Lower lobe of right lung (tissue), 2 donors: ENCODE measurements at regions not wholly inside any gene's neighbourhood (a gene's known extent, or its start where the extent isn't known, plus 50 kb on each side); places are given as distances from the start of the nearest gene placed in this dataset.
"Not testable (repeated sequence)": the region's sequence is repeated elsewhere in the genome, so short reads cannot be mapped to it uniquely, and the experiment has no call there.

ENCODE experiments used
- ATAC-seq, 2 donors: fragments of 200-7000 bp; cut with Tn5 transposase; one replicate each; pipeline ENCODE4 v1.9.1; 2020 to 2022; ENCODE audit warnings: mild to moderate bottlenecking in 2 of 2, moderate library complexity in 2 of 2
- DNase-seq: peaks from one replicate; pipeline ENCODE4 v3.0.0-alpha.2; 2020
- H3K27ac ChIP-seq: fragments of 200-600 bp; one replicate; pipeline ENCODE4 v1.8.0; 2022
- H3K27me3 ChIP-seq: fragments of 200-600 bp; one replicate; pipeline ENCODE4 v1.8.0; 2022; ENCODE audit warnings: low read depth
- H3K36me3 ChIP-seq: fragments of 200-600 bp; one replicate; pipeline ENCODE4 v1.8.0; 2022; ENCODE audit warnings: mild to moderate bottlenecking
- H3K4me1 ChIP-seq: fragments of 200-600 bp; one replicate; pipeline ENCODE4 v1.8.0; 2022
- H3K4me3 ChIP-seq: fragments of 200-600 bp; one replicate; pipeline ENCODE4 v1.8.0; 2022; ENCODE audit warnings: mild to moderate bottlenecking
- H3K9me3 ChIP-seq: fragments of 200-600 bp; one replicate; pipeline ENCODE4 v1.8.0; 2022
- intact Hi-C: fragments of 100-400 bp; cut with DNase I; formaldehyde crosslinking; loops from one replicate; pipeline ENCODE4 v1.11.0; 2022
- TF ChIP-seq, protein P1 (sequence below): fragments of 200-600 bp; IDR thresholded peaks from one replicate; pipeline ENCODE4 v1.8.0; 2022; ENCODE audit warnings: antibody characterized with exemption, mild to moderate bottlenecking
- donor health status: DM: no; HTN: yes; CAD: no; lungs with severe emphysema.

DNA sequence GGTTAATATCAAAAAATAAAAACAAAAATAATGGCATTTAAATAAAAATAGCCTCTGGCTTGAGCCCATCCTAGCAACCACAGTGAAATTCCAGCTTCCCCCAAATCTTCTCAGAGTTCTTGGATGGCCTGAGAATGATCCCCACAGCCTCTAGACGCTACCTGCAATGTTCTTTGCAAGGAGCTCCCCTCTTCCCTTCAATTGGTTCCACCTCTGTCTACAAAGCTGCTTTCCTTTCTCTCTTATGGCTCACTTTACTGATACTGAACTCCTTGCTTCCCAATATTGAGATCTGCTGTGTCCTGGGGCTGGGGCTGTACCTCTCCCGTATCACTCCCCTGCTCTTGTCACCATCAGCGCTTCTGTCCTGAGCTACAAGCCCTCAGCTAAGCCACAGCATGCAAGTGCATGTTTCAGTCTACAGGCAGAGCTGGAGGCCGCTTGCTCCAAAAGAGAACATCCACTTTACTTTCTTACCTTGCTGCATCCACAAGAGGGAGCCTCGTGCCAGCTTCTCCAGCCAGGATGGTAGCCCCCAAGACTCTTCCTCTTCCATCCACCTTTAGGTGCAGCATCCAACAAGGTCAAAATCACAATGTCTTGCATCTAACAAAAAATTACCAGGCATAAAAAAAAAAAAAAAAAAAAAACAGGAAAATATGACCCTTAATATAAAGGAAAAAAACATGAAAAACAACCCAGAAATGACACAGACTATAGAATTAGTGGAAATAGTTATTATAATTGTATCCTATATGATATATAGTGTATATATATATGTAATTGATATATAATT, 57.4 kb upstream of the PRSS3 start:
- TF ChIP-seq, protein P1, sequence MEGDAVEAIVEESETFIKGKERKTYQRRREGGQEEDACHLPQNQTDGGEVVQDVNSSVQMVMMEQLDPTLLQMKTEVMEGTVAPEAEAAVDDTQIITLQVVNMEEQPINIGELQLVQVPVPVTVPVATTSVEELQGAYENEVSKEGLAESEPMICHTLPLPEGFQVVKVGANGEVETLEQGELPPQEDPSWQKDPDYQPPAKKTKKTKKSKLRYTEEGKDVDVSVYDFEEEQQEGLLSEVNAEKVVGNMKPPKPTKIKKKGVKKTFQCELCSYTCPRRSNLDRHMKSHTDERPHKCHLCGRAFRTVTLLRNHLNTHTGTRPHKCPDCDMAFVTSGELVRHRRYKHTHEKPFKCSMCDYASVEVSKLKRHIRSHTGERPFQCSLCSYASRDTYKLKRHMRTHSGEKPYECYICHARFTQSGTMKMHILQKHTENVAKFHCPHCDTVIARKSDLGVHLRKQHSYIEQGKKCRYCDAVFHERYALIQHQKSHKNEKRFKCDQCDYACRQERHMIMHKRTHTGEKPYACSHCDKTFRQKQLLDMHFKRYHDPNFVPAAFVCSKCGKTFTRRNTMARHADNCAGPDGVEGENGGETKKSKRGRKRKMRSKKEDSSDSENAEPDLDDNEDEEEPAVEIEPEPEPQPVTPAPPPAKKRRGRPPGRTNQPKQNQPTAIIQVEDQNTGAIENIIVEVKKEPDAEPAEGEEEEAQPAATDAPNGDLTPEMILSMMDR: peak; percentile 45
- no peaks in the 10 kb centered on the region for H3K36me3 ChIP-seq
- H3K9me3 ChIP-seq: no peaks in the 10 kb centered on the region
- peak; percentile 54 to 55 for ATAC-seq
- H3K4me3 ChIP-seq: no peak overlapping the region
- DNase-seq: no peak
- peaks cover 12% of the 10 kb centered on the region for H3K27me3 ChIP-seq
- intact Hi-C loops: no loop called here
- no peak overlapping the region for H3K27ac ChIP-seq
- no peaks in the 10 kb centered on the region for H3K4me1 ChIP-seq

DNA sequence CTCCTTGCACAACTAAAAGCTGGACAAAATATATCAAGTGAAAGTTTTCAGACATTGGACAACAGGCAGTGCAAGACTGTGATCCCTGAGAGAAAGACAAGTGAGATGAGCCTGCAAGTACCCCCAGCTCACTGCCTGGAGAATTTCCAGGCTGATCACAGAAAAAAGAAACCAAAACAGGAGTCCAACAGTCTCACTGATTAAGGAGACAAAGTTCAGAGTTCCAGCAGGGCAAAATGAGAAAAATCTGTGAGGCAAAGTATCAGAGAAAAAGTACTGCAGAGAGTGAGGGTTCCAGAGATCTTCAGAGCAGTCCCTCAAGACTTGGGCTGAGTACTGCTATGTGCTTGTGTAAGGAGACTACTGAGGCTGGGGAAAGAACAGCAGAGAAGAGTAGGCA, 56.0 kb upstream of the PRSS3 start:
- H3K36me3 ChIP-seq: no peaks in the 10 kb centered on the region
- intact Hi-C loops: no loop called here
- no peaks in the 10 kb centered on the region for H3K4me1 ChIP-seq
- no peak overlapping the region for H3K27ac ChIP-seq
- H3K4me3 ChIP-seq: no peak overlapping the region
- TF ChIP-seq, protein P1: no peak
- DNase-seq (no peak), ATAC-seq (no peak)
- H3K9me3 ChIP-seq: no peaks in the 10 kb centered on the region
- peaks cover 12% of the 10 kb centered on the region for H3K27me3 ChIP-seq

DNA sequence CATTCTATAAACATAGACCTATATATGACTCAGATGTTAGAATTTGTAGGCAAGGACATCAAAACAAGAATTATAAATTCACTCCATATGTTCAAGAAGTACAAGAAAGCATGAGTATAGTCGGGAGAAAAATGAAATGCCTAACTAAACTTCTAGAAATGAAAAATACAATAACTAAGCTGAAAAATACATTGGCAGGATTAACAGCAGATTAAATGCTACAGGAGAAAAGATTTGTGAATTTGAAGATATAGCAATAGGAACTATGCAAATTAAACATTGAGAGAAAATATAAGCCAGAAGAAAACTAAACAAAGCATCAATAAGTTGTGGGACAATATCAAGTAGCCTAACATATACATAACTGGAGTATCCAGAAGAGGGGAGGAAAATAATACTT, 55.3 kb upstream of the PRSS3 start:
- Histone ChIP-seq H3K36me3 (no peaks in the 10 kb centered on the region), H3K27ac (no peak overlapping the region), H3K9me3 (no peaks in the 10 kb centered on the region), H3K27me3 (peaks cover 7% of the 10 kb centered on the region), H3K4me3 (no peak overlapping the region), H3K4me1 (no peaks in the 10 kb centered on the region)
- intact Hi-C loops: no loop called here
- DNase-seq (no peak), ATAC-seq (no peak)
- TF ChIP-seq, protein P1: no peak

DNA sequence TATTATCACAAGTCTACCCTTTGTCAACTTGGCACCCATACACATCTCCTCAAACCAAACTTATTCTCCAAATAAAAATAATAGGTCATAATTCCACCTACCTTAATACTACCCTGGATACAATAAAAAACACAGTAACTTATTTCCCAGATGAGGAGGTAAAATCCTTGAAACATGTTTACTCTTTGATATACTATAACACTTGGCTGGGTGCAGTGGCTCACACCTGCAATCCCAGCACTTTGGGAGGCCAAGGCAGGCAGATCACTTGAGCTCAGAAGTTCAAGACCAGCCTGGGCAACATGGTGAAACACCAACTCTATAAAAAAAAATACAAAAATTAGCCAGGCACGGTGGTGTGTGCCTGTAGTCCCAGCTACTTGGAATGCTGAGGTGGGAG, 54.4 kb upstream of the PRSS3 start:
- H3K36me3 ChIP-seq, DNase-seq, H3K9me3 ChIP-seq, H3K27ac ChIP-seq, ATAC-seq, H3K4me1 ChIP-seq, H3K4me3 ChIP-seq, H3K27me3 ChIP-seq, intact Hi-C loops: not testable (repeated sequence)

DNA sequence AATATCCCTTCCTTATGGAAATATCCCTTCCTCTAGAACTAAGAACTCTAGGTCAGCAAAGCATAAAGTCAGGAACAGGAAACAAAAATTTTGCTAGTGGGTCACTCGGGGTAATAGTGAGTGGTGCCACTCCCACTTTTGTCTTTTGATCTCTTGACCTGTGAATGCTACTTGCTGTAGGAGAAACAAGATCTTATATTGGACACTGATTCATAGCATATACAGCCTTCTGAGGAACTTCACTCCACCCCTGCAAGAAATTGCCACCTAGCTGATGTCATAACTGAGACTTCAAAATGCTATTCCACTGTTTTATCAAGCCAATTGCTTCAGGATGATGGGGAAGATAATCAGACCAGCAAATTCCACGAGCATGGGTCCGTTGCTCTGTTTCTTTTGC, 53.3 kb upstream of the PRSS3 start:
- no peak overlapping the region for H3K4me3 ChIP-seq
- intact Hi-C loops: no loop called here
- H3K4me1 ChIP-seq: no peaks in the 10 kb centered on the region
- H3K36me3 ChIP-seq: no peaks in the 10 kb centered on the region
- DNase-seq (no peak), ATAC-seq (no peak)
- TF ChIP-seq, protein P1: no peak
- no peak overlapping the region for H3K27ac ChIP-seq
- no peaks in the 10 kb centered on the region for H3K9me3 ChIP-seq
- H3K27me3 ChIP-seq: no peaks in the 10 kb centered on the region

DNA sequence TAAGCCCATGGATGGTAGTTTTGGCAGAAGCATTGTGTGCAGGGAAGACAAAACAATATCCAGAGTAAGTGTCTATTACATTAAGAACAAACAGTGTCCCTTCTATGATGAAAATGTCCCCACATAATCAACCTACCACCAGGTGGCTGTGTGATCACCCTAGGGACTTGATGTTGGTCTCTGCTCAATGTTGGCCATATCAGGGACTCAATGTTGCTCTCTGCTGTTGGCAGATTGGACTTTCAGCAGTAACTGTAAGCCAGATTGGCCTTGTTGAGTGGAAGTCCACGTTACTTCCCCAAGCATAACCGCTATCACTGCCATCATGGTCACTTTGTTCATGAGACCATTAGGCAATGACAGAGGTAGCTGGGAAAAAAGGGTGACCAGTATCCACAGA, 52.8 kb upstream of the PRSS3 start:
- Histone ChIP-seq H3K27me3 (no peaks in the 10 kb centered on the region), H3K9me3 (no peaks in the 10 kb centered on the region), H3K4me1 (no peaks in the 10 kb centered on the region), H3K27ac (no peak overlapping the region), H3K4me3 (no peak overlapping the region), H3K36me3 (no peaks in the 10 kb centered on the region)
- DNase-seq (no peak), ATAC-seq (no peak)
- intact Hi-C loops: no loop called here
- TF ChIP-seq, protein P1: no peak
